GM18867 (cell line): ENCODE measurements at regions not wholly inside any gene's neighbourhood (a gene's known extent, or its start where the extent isn't known, plus 50 kb on each side); places are given as distances from the start of the nearest gene placed in this dataset.
"Not testable (repeated sequence)": the region's sequence is repeated elsewhere in the genome, so short reads cannot be mapped to it uniquely, and the experiment has no call there.

Source experiments
- ATAC-seq: cut with Tn5 transposase; IDR thresholded peaks from one replicate; pipeline ENCODE4 v1.9.1; 2021; ENCODE audit warnings: mild to moderate bottlenecking, moderate library complexity; ENCODE audit not compliant: unreplicated experiment

- no peak for ATAC-seq
These were observed 207.1 kb downstream of the TDRD15 start for GRCh38 chr2:21330786-21331391.

- no peak for ATAC-seq
These were observed 208.0 kb downstream of the TDRD15 start for GRCh38 chr2:21331625-21332370.

- ATAC-seq: no peak
These were observed 209.3 kb downstream of the TDRD15 start for GRCh38 chr2:21332993-21333625.

- ATAC-seq: no peak
These were observed 209.9 kb downstream of the TDRD15 start for GRCh38 chr2:21333684-21334083.

- no peak for ATAC-seq
These were observed 223.2 kb downstream of the TDRD15 start for GRCh38 chr2:21346984-21347383.

GRCh38 chr2:21353879-21354679 lies 230.3 kb downstream of the TDRD15 start:
- no peak for ATAC-seq

- no peak for ATAC-seq
These were observed 232.5 kb downstream of the TDRD15 start for GRCh38 chr2:21356086-21356856.

GRCh38 chr2:21356857-21357255 lies 233.1 kb downstream of the TDRD15 start:
- no peak for ATAC-seq

- no peak for ATAC-seq
These were observed 235.2 kb downstream of the TDRD15 start for GRCh38 chr2:21358976-21359375.

- ATAC-seq: no peak
These were observed 237.6 kb downstream of the TDRD15 start for GRCh38 chr2:21361384-21361783.

- ATAC-seq: no peak
These were observed 238.3 kb downstream of the TDRD15 start for GRCh38 chr2:21361957-21362486.

- no peak for ATAC-seq
These were observed 239.6 kb downstream of the TDRD15 start for GRCh38 chr2:21363364-21363763.

- ATAC-seq: no peak
These were observed 243.7 kb downstream of the TDRD15 start for GRCh38 chr2:21367421-21367820.

- no peak for ATAC-seq
These were observed 246.0 kb downstream of the TDRD15 start for GRCh38 chr2:21369787-21370186.

- ATAC-seq: no peak
These were observed 247.8 kb downstream of the TDRD15 start for GRCh38 chr2:21371499-21372003.

GRCh38 chr2:21372654-21373053 lies 248.9 kb downstream of the TDRD15 start:
- ATAC-seq: no peak

- no peak for ATAC-seq
These were observed 253.1 kb downstream of the TDRD15 start for GRCh38 chr2:21376864-21377263.

GRCh38 chr2:21379140-21379539 lies 255.4 kb downstream of the TDRD15 start:
- no peak for ATAC-seq

GRCh38 chr2:21379668-21380067 lies 255.9 kb downstream of the TDRD15 start:
- not testable (repeated sequence) for ATAC-seq

- ATAC-seq: no peak
These were observed 257.7 kb downstream of the TDRD15 start for GRCh38 chr2:21381421-21381820.
